HepG2 (cell line): ENCODE measurements at regions not wholly inside any gene's neighbourhood (a gene's known extent, or its start where the extent isn't known, plus 50 kb on each side); places are given as distances from the start of the nearest gene placed in this dataset.

Experiments used
- ATAC-seq: fragments of 200-7000 bp; cut with Tn5 transposase; 3 replicates; pipeline ENCODE4 v1.9.1; 2020; ENCODE audit warnings: mild to moderate bottlenecking, moderate library complexity
- BruUV-seq: library from RNA; stranded (reverse); fragments of 400-500 nt; replicated peaks from 2 replicates; lab custom pipeline; 2021; lab: Mats Ljungman, UMichigan
- CTCF ChIA-PET: fragments of 300-600 bp; formaldehyde crosslinking; extraction: SDS; loops from one replicate; lab custom pipeline; 2021; ENCODE audit warnings: low total read pairs, inconsistent platforms, low intra/inter-chr PET ratio; lab: Yijun Ruan, JAX
- POLR2A ChIA-PET: fragments of 350-600 bp; sonication (Branson Sonifier 250); formaldehyde crosslinking; loops from one replicate; lab custom pipeline; 2020; ENCODE audit warnings: antibody characterized with exemption, inconsistent platforms; lab: Yijun Ruan, JAX
- DNase-seq: peaks from one replicate; pipeline ENCODE4 v3.0.0-alpha.2; 2015; ENCODE audit warnings: low spot score
- FAIRE-seq: peaks from 3 replicates; lab custom pipeline; 2011; peaks lifted over from hg19 to GRCh38; lab: Jason Lieb, UNC
- H2AFZ ChIP-seq: one replicate; pipeline ENCODE4 v1.6.1; 2011; ENCODE audit warnings: low read length, inconsistent platforms
- H3K27ac ChIP-seq: fragments of 300-600 bp; 3 replicates; pipeline ENCODE4 v1.8.0; 2011; ENCODE audit warnings: mixed run types, mild to moderate bottlenecking, mixed read lengths, low read length, inconsistent platforms; ENCODE audit not compliant: insufficient read depth; ENCODE audit errors: extremely low read length
- H3K27me3 ChIP-seq, 2 experiments: fragments of 200-600 bp in 1 of 2; 2 replicates in 1 of 2; 3 replicates in 1 of 2; pipeline versions ENCODE4 v1.6.0 to v1.8.0; 2011; ENCODE audit warnings: low read length in 2 of 2, mild to moderate bottlenecking in 2 of 2, moderate library complexity in 2 of 2, inconsistent platforms in 1 of 2; ENCODE audit not compliant: insufficient read depth in 2 of 2, control insufficient read depth in 1 of 2
- H3K36me3 ChIP-seq, 2 experiments: fragments of 200-600 bp in 1 of 2; replicated peaks in 1 of 2; 2 replicates in 1 of 2; 3 replicates in 1 of 2; pipeline versions ENCODE4 v1.5.1 to v1.8.0; 2011; ENCODE audit warnings: low read length in 2 of 2, inconsistent platforms in 1 of 2; ENCODE audit not compliant: insufficient read depth in 2 of 2, control insufficient read depth in 1 of 2
- H3K4me1 ChIP-seq: 2 replicates; pipeline ENCODE4 v1.5.1; 2012; ENCODE audit warnings: low read length, inconsistent platforms; ENCODE audit not compliant: insufficient read depth
- H3K4me2 ChIP-seq: 2 replicates; pipeline ENCODE4 v1.6.0; 2011; ENCODE audit warnings: low read depth, low read length, inconsistent platforms
- H3K4me3 ChIP-seq, 3 experiments: fragments of 200-600 bp in 1 of 3; sonication (generic), shearing (Covaris generic) in 1 of 3; replicated peaks in 1 of 3; 2 replicates each; pipeline ENCODE4 v1.5.1; 2011 to 2016; ENCODE audit warnings: low read length in 3 of 3, inconsistent platforms in 2 of 3, low read depth in 2 of 3, mild to moderate bottlenecking in 2 of 3, control low read depth in 1 of 3, mixed read lengths in 1 of 3; ENCODE audit not compliant: insufficient read depth in 1 of 3
- H3K79me2 ChIP-seq: one replicate; pipeline ENCODE4 v1.6.1; 2011; ENCODE audit warnings: low read length, inconsistent platforms; ENCODE audit not compliant: insufficient read depth
- H3K9ac ChIP-seq: 2 replicates; pipeline ENCODE4 v1.6.0; 2011; ENCODE audit warnings: mild to moderate bottlenecking, low read depth, low read length, inconsistent platforms; ENCODE audit not compliant: insufficient read depth
- H3K9me3 ChIP-seq: 2 replicates; pipeline ENCODE4 v1.5.1; 2012; ENCODE audit warnings: mild to moderate bottlenecking, low read length
- H4K20me1 ChIP-seq: 2 replicates; pipeline ENCODE4 v1.6.0; 2011; ENCODE audit warnings: inconsistent platforms, mild to moderate bottlenecking, low read length, moderate library complexity; ENCODE audit not compliant: insufficient read depth
- ARNT2 ChIP-seq: sonication (generic); formaldehyde crosslinking; IDR thresholded peaks from 2 replicates; pipeline ENCODE4 v1.8.0; 2022; ENCODE audit warnings: mild to moderate bottlenecking, low read depth, missing genetic modification reagents, moderate library complexity
- ARNTL ChIP-seq: sonication (generic); formaldehyde crosslinking; IDR thresholded peaks from 2 replicates; pipeline ENCODE4 v1.4.0; 2020; ENCODE audit warnings: mild to moderate bottlenecking, missing genetic modification reagents
- JUN ChIP-seq: sonication (generic); formaldehyde crosslinking; IDR thresholded peaks from 2 replicates; pipeline ENCODE4 v1.4.0; 2020; ENCODE audit warnings: mild to moderate bottlenecking, missing genetic modification reagents
- MTF2 ChIP-seq: sonication (generic); formaldehyde crosslinking; IDR thresholded peaks from 2 replicates; pipeline ENCODE4 v1.5.0; 2020; ENCODE audit warnings: missing genetic modification reagents, borderline replicate concordance
- NFYC ChIP-seq: IDR thresholded peaks from 2 replicates; pipeline ENCODE4 v1.6.1; 2016; ENCODE audit warnings: missing genetic modification reagents, missing compliant biosample characterization
- PHF20 ChIP-seq: sonication (generic); formaldehyde crosslinking; IDR thresholded peaks from 2 replicates; pipeline ENCODE4 v1.5.0; 2020; ENCODE audit warnings: mild to moderate bottlenecking, missing genetic modification reagents
- THAP9 ChIP-seq: sonication (generic); formaldehyde crosslinking; IDR thresholded peaks from 2 replicates; pipeline ENCODE4; 2020; ENCODE audit warnings: missing genetic modification reagents, mild to moderate bottlenecking, borderline replicate concordance
- THYN1 ChIP-seq: sonication (generic); formaldehyde crosslinking; IDR thresholded peaks from 2 replicates; pipeline ENCODE4 v1.8.1; 2023; ENCODE audit warnings: low read depth, mild to moderate bottlenecking, moderate library complexity, missing genetic modification reagents, borderline replicate concordance
- ZBTB33 ChIP-seq: sonication (generic); formaldehyde crosslinking; IDR thresholded peaks from 2 replicates; pipeline ENCODE4 v1.4.0; 2020; ENCODE audit warnings: missing genetic modification reagents
- ZBTB7B ChIP-seq: sonication (generic); formaldehyde crosslinking; IDR thresholded peaks from 2 replicates; pipeline ENCODE4 v1.4.0; 2020; ENCODE audit warnings: missing genetic modification reagents
- ZNF10 ChIP-seq: sonication (generic); formaldehyde crosslinking; IDR thresholded peaks from 2 replicates; pipeline ENCODE4 v1.4.0; 2020; ENCODE audit warnings: mild to moderate bottlenecking, low read depth, missing genetic modification reagents, borderline replicate concordance
- ZNF205 ChIP-seq: IDR thresholded peaks from 2 replicates; pipeline ENCODE4 v1.6.1; 2018; ENCODE audit warnings: missing biosample characterization, missing genetic modification reagents
- ZNF3 ChIP-seq: IDR thresholded peaks from 2 replicates; pipeline ENCODE4 v1.7.0; 2017; ENCODE audit warnings: inconsistent platforms
- ZNF703 ChIP-seq: sonication (generic); formaldehyde crosslinking; IDR thresholded peaks from 2 replicates; pipeline ENCODE4 v1.5.1; 2020; ENCODE audit warnings: missing genetic modification reagents, mild to moderate bottlenecking, moderate library complexity, borderline replicate concordance
- WGBS: methylation state at CpG from one replicate; pipeline ENCODE4 v1.1.6; 2017; ENCODE audit warnings: low lambda C conversion rate; 5-methylcytosine and 5-hydroxymethylcytosine counted together
- in situ Hi-C: cut with HindIII; loops from 2 replicates; pipeline ENCODE4 v1.10.0; 2017; ENCODE audit warnings: low pct_unique_long_range_greater_than_20kb; ENCODE audit not compliant: extremely low pct_ligation_motif_present
- intact Hi-C: fragments of 100-400 bp; cut with micrococcal nuclease; formaldehyde crosslinking; loops from one replicate; pipeline ENCODE4 v1.10.0; 2022; ENCODE audit not compliant: unreplicated experiment
- TF ChIP-seq, protein P1 (sequence below): sonication (generic); formaldehyde crosslinking; IDR thresholded peaks from 2 replicates; pipeline ENCODE4 v1.4.0; 2020; ENCODE audit warnings: missing genetic modification reagents, borderline replicate concordance
- TF ChIP-seq, protein P2 (sequence below): sonication (generic); formaldehyde crosslinking; IDR thresholded peaks from 2 replicates; pipeline ENCODE4 v1.4.0; 2020; ENCODE audit warnings: missing genetic modification reagents

- no peak for TF ChIP-seq JUN (CRISPR knock-in tag)
- no peak for TF ChIP-seq PHF20 (CRISPR knock-in tag)
- no peak for TF ChIP-seq ZNF703
- no peak for TF ChIP-seq ZBTB33 (CRISPR knock-in tag)
- no peak for TF ChIP-seq ZNF10 (CRISPR knock-in tag)
- TF ChIP-seq ARNT2 (CRISPR knock-in tag): no peak
- no peak for TF ChIP-seq NFYC (CRISPR knock-in tag)
- no peak for TF ChIP-seq MTF2 (CRISPR knock-in tag)
- TF ChIP-seq THYN1 (CRISPR knock-in tag): no peak
Observed at GRCh38 chr2:175829741-175830140, 172.3 kb downstream of the LNPK start (continued).

GRCh38 chr2:175827856-175828255 lies 174.2 kb downstream of the LNPK start:
- intact Hi-C loops (no loop called here), in situ Hi-C loops (no loop called here)
- Histone ChIP-seq H3K4me3 (no peak overlapping the region), H3K36me3 (no peaks in the 10 kb centered on the region), H3K27ac (no peak overlapping the region), H3K27me3 (no peaks in the 10 kb centered on the region), H3K9me3 (no peaks in the 10 kb centered on the region), H4K20me1 (no peaks in the 10 kb centered on the region), H3K4me2 (no peak overlapping the region), H3K9ac (no peak overlapping the region), H3K4me1 (no peaks in the 10 kb centered on the region), H2AFZ (no peak overlapping the region), H3K79me2 (no peaks in the 10 kb centered on the region)
- ATAC-seq (no peak), DNase-seq (no peak), FAIRE-seq (no peak)
- TF ChIP-seq, protein P1, sequence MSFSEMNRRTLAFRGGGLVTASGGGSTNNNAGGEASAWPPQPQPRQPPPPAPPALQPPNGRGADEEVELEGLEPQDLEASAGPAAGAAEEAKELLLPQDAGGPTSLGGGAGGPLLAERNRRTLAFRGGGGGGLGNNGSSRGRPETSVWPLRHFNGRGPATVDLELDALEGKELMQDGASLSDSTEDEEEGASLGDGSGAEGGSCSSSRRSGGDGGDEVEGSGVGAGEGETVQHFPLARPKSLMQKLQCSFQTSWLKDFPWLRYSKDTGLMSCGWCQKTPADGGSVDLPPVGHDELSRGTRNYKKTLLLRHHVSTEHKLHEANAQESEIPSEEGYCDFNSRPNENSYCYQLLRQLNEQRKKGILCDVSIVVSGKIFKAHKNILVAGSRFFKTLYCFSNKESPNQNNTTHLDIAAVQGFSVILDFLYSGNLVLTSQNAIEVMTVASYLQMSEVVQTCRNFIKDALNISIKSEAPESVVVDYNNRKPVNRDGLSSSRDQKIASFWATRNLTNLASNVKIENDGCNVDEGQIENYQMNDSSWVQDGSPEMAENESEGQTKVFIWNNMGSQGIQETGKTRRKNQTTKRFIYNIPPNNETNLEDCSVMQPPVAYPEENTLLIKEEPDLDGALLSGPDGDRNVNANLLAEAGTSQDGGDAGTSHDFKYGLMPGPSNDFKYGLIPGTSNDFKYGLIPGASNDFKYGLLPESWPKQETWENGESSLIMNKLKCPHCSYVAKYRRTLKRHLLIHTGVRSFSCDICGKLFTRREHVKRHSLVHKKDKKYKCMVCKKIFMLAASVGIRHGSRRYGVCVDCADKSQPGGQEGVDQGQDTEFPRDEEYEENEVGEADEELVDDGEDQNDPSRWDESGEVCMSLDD (CRISPR knock-in tag): no peak
- no peak for TF ChIP-seq ZNF205 (CRISPR knock-in tag)
- no peak for TF ChIP-seq ZBTB7B
- no peak for TF ChIP-seq THAP9 (CRISPR knock-in tag)
- TF ChIP-seq ARNTL (CRISPR knock-in tag): no peak
- TF ChIP-seq, protein P2, sequence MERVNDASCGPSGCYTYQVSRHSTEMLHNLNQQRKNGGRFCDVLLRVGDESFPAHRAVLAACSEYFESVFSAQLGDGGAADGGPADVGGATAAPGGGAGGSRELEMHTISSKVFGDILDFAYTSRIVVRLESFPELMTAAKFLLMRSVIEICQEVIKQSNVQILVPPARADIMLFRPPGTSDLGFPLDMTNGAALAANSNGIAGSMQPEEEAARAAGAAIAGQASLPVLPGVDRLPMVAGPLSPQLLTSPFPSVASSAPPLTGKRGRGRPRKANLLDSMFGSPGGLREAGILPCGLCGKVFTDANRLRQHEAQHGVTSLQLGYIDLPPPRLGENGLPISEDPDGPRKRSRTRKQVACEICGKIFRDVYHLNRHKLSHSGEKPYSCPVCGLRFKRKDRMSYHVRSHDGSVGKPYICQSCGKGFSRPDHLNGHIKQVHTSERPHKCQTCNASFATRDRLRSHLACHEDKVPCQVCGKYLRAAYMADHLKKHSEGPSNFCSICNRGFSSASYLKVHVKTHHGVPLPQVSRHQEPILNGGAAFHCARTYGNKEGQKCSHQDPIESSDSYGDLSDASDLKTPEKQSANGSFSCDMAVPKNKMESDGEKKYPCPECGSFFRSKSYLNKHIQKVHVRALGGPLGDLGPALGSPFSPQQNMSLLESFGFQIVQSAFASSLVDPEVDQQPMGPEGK (CRISPR knock-in tag): no peak
- TF ChIP-seq ZNF3 (CRISPR knock-in tag): no peak
- CTCF ChIA-PET: no interaction called here
- POLR2A ChIA-PET: no interaction called here
- WGBS: 1% methylated on average over 2 of the region's 2 CpGs
- no TSS peak for BruUV-seq
